Activated CD4-positive, alpha-beta T cell treated with anti-CD3 and anti-CD28 coated beads for 4 hours (primary cell): ENCODE measurements at regions not wholly inside any gene's neighbourhood (a gene's known extent, or its start where the extent isn't known, plus 50 kb on each side); places are given as distances from the start of the nearest gene placed in this dataset.
"Not testable (repeated sequence)": the region's sequence is repeated elsewhere in the genome, so short reads cannot be mapped to it uniquely, and the experiment has no call there.

Experiments used
- DNase-seq, 2 donors: peaks; one replicate each; pipeline ENCODE4 v3.0.0-alpha.2; 2020

GRCh38 chr14:48193893-48194292 is 518.5 kb upstream of the MDGA2 start:
- no peak for DNase-seq

GRCh38 chr14:48149624-48150023 is 474.2 kb upstream of the MDGA2 start:
- not testable (repeated sequence) for DNase-seq

DNA sequence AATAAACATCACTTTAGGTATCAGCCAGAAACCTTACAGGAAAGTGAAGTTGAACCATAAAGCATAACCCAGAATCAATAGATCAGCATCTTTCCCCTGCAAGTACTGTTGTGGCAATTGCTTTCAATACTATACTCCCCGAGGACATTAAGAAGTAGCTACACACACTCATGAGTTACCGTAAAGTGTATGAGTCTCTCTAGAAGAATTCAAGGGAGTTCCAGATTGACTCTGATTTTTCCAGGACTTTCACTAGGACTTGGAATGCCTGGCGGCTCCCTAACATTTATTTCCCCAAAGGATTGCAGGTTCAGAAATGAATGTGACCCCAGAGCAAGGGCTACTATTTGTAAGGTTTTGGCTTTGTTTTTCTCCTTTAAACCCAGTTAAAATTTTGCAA is 465.4 kb upstream of the MDGA2 start:
- DNase-seq = no peak

- DNase-seq = no peak
Measured at GRCh38 chr14:48129472-48129871, 454.1 kb upstream of the MDGA2 start.

DNA sequence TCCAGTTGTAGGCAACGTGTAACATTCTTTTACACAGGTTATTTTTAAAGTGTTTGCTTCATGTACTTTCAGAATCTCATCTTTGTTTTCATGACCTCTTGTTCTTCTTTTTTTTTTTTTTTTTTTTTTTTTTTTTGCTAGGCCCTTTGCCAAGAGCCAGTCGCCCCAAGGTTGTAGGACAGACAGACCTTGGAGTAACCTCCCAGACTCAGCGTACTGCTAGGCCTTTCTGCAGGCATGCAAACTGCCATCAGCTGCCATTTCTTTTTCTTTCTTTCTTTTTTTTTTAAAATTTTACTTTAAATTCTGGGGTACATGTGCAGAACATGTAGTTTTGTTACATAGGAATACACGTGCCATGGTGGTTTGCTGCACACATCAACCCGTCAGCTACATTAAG is 452.3 kb upstream of the MDGA2 start:
- DNase-seq = no peak

GRCh38 chr14:48125654-48126053 is 450.2 kb upstream of the MDGA2 start:
- DNase-seq = no peak

DNA sequence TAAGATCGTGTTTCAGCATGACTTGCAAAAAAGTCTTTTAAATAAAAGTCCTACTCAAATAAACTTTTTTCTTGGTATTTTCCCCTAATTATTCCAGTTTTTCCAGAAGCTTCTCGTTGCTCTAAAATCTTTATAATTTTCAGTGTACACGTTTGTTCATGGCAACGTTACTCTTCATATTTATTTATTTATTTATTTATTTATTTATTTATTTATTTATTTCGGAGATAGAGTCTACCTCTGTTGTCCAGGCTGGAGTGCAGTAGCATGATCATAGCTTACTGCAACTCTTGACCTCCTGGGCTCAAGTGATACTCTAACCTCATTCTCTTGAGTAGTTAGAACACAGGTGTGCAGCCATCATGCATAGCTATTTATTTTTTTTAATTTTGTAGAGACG is 438.3 kb upstream of the MDGA2 start:
- no peak for DNase-seq

GRCh38 chr14:48111151-48111550 is 435.7 kb upstream of the MDGA2 start:
- DNase-seq = no peak

DNA sequence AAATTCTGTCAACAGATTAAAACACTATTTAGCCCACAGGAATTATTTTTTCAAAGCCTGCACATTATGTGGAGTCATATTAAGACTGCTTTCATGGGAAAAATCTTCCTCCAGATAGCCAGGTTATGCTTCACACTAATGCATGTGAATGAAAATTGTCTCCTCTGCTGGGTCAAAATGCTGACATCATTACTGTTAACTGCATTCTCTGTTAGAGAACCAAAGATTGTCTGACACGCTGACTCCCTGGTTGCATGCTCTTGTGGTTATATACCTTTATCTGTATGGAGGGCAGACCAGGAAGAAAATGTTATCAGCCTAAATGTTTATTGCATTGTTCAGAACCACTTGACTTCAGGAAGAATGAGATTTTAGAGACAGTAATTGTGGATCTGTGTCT is 432.2 kb upstream of the MDGA2 start:
- DNase-seq = no peak

- DNase-seq = no peak
Measured at GRCh38 chr14:48096897-48097296, 421.5 kb upstream of the MDGA2 start.

GRCh38 chr14:48086516-48086915 is 411.1 kb upstream of the MDGA2 start:
- no peak for DNase-seq

DNA sequence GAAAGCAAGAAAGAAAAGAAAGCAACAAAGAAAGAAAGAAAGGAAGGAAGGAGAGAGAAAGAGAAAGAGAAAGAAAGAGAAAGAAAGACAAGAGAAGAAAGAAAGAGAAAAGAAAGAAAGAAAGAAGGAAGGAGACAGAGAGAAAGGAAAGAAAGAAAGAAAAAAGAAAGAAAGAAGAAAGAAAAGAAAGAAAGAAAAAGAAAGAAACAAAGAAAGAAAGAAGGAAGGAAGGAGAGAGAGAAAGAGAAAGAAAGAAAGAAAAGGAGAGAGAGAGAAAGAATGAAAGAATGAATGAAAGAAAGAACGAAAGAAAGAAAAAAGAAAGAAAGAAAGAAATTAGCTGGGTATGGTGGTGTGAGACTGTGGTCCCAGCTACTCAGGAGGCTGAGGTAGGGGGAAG is 400.1 kb upstream of the MDGA2 start:
- DNase-seq = no peak

- DNase-seq = no peak
Measured at GRCh38 chr14:48052973-48053372, 377.6 kb upstream of the MDGA2 start.

DNA sequence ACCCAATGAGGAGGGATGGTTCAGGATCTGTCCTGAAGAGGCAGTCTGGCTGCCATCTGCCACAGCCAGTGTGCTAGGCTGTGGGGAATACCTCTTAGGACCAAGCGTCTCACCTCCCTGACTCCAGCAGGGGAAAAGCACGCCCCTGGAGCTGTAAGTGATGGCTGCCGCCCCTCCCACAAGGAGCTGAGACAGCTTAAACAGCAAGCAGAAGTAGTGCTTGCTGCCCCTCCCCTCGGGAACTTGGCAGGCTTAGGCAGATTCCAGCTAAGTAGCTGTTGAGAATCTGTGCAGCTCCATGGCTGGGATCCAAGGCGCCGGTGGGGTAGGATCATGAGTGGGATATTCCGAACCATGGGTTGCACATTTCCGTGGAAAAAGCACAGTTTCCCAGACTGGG is 360.4 kb upstream of the MDGA2 start:
- DNase-seq = no peak

- DNase-seq = no peak
Measured at GRCh38 chr14:48027115-48027514, 351.7 kb upstream of the MDGA2 start.

- no peak for DNase-seq
Measured at GRCh38 chr14:48023881-48024280, 348.5 kb upstream of the MDGA2 start.

DNA sequence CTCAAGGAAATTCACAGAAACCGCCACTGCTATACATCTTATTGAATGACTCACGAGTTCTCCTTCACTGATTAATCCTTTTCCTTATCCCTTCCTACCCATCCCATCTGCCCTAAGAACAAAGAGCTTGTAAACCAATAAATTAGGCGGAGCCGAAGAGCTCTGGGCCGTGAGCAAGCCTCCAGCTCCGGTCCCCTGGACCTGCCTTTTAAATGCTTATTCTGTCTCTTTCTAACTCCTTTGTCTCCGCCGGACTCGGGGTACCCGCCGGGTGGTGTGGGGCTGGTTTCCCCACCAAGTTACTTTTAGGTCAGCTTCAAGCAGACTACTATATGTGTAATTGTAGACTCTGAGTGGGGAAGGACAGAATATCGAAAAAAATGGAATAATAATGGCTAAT is 336.1 kb upstream of the MDGA2 start:
- DNase-seq = not testable (repeated sequence)

DNA sequence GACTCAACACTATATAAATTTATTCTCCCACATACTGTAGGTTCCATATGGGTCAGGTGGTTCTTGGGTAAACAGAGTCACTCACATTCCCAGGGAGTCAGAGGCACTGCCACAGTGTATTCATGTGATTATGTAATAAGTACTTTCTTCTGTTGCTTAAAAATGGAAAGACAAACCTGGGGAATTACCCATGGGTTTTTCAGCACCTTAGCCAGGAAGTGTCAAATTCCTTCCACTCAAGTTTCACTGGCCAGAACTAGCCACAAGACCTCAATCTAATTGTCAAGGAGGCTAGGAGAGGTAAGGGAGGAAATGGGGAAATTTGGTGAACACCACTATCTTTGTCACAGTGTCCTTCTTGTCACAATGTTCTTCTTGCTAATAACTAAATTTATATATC is 333.2 kb upstream of the MDGA2 start:
- DNase-seq = no peak

GRCh38 chr14:48005986-48006385 is 330.6 kb upstream of the MDGA2 start:
- no peak for DNase-seq

DNA sequence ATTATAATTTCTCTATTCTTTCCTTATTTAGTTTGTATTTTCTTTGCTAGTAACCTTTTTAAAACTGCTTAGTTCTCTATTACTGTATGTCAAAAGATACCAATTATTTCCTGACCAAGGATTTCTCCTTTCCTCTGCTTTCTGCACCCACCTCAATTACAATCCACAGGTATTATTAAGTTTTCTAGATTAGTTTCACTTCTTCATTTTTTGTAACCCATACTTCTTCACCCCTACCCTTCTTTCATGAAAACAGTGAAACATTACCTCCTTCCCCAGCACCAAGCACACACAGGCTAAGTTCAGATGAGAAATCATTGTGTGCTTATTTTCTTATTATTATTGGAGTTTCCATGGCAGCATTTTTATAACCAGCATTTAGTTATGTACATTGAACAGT is 318.5 kb upstream of the MDGA2 start:
- DNase-seq = no peak

- DNase-seq = no peak
Measured at GRCh38 chr14:47988175-47988574, 312.8 kb upstream of the MDGA2 start.

DNA sequence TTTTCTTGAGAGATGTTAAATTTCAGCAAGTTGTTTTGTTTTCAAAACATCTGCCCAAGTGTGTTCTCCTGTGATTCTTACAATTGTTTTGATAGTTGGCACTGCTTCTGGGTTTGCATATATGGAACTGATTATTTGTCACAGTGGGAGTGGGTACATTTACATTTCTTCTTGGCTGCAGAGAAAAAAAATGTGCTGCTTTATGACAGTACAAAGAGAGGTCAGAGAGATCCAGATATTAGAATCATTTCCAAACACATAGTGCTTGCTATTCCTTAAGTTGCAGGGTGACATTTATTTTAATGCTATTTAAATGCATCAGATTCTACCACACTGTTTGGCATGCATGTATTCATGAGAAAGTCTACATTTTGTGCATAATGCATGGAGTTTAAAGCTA is 303.5 kb upstream of the MDGA2 start:
- DNase-seq = no peak

- DNase-seq = no peak
Measured at GRCh38 chr14:47976139-47976538, 300.7 kb upstream of the MDGA2 start.

DNA sequence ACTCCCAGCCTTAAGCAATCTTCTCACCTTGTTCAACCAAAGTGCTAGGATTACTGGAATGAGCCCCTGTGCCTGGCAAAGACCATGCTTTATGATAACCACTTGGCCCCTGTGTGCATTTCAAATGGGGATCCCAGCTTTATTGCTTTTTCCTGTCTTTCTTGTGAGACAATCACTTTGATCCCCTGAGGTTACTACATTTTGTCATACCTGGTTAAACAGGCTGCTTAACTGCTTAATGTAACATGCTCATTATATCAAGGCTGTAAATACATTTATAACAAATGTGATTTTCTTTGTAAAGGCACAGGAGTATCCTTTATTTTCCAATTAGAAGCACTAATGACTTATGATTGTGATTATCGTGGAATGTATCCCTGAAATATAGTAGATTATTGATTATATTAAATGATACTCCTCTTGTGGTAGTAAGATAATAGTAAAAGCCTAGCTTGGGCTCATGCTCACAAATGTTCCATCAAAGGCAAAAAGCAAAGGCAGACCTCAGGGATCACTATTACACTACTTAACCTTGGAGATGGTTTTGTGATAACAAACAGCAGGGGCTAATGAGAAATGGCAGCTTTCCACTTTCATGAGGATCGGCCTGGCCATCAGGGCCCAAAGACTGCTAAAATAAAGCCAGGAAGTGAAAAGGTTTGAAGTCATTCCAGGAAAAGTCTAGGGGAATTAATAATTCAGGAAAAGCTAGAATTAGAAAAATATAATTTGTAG is 290.8 kb upstream of the MDGA2 start:
- no peak for DNase-seq

DNA sequence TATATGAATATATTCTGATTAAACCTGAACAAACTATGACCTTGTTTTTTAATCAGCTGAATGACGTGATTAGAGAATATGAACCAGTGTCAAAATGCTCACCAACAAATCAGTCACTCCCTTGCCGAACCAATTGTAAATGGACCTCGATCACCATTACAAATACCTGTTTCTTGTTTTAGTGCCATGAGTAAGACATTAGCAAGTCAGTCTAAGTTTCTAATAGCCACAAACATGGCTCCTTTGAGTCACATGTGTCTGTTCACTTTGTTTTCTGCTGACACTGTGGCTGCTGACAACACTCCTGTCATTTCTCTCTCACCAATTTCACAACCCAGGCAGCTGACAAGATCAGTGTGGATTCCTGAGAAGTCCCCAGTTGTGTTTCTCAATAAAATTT is 286.2 kb upstream of the MDGA2 start:
- no peak for DNase-seq

GRCh38 chr14:47959740-47960139 is 284.3 kb upstream of the MDGA2 start:
- no peak for DNase-seq
